Right lung (tissue), 2 donors: ENCODE measurements at regions not wholly inside any gene's neighbourhood (a gene's known extent, or its start where the extent isn't known, plus 50 kb on each side); places are given as distances from the start of the nearest gene placed in this dataset.
A peak's percentile ranks its signal among the peaks of the same experiment; 100 is the strongest.

ENCODE experiments used
- DNase-seq, 2 donors: peaks; one replicate each; pipeline ENCODE4 v3.0.0-alpha.2; 2013

DNA sequence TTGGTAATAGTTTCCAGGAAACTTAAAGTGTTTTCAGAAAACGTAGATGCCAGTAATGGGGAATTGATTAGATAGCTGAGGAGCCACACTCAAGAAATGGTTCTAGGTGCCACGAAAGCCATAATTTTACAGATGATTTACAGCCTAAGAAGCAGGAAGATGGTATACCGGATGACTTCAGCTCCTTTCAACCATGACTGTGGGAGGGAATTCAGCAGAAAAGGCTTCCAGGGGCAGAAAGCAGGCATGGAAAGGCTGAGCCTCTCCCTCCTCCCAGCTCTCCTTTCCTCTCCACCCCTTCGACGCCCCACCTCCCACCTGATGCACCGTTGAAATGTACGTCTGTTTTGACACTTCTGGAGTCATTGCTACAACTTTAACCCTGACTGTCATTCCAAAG lies 68.6 kb upstream of the SMIM21 start:
- DNase-seq, result no peak

DNA sequence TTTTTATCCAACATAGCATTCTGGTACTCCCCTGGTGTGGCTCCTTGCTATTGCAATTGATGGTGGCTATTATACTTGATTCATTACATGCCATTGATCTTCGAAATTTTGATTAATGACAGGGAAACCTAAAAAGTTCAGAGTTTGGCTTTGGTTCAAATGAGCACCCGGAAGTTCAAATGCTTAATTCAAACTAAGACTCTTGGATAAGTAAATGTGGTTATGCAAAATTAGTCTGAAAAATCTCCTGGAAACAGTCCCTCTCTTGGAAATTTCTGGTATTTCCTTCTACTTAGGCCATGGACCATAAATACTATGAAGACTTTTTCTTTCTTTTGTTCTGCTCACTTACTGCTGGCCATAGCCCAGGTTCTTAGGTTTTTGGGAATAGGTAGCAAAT lies 65.3 kb upstream of the SMIM21 start:
- no peak for DNase-seq

DNA sequence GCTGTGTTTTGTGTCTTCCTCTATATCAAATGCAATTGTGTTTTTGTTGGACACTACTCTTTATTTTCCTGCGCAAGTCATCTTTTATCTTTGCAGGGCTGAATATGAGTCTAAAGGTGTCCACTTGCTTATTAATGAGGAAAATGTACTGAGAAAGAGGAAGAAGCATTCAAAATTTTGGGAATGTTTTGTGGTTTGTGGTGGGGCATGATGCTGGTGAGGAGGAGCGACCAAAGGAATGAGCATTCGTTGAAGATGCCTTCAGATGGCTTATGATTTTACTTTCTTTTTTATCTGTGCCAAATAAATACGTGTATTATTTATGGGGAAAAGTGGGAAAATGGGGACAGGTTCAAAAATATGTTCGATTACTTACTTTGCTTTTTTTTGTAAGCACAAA lies 63.9 kb upstream of the SMIM21 start:
- DNase-seq, result no peak

DNA sequence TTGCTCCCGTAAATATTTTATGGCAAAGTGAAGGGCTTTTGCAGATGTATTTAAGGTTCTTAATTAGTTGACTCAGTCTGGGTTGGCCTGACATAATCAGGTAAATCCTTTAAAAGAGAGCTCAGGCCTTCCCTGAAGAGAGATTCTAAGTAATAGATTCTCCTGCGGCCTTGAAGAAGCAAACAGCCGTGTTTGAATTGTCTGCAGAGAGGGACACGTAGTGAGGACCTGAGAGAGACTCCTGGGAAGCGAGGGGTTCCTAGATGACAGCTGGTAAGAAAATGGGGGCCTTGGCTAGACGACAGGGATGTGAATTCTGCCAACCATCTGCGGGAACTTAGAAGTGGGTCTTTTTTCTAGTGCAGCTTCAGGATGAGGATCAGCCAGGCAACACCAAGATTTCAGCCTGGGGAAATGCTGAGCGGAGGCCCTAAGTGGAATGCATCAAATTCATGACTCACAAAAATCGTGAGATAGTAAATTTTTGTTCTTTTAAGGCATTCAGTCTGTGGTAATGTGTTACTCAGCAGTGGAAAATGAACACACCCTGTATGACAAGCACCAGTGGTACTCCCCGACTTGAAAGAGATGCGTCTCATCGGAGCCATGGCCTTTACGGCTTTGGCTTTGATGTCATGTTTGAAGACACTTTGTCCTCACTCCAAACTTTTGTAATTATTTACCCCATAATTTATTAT lies 62.1 kb upstream of the SMIM21 start:
- DNase-seq, result no peak

DNA sequence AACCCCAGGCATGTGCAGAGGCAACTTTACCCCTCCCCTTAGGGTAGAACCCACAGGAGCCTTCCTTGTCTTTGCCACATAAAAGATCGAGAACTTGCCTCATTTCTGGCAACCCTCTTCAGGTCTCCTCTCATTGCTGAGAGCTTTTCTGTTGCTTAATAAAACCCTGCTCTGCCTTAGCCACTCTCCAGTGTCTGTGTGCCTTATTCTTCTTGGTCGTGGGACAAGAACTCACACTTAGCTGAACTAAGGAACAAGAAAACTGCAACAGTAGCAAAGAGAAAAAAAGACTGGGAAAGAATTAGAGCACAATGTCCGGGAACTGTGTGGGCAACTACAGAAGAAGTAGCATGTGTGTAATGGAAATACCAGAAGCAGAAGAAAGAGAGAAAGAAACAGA lies 56.2 kb upstream of the SMIM21 start:
- no peak for DNase-seq

DNA sequence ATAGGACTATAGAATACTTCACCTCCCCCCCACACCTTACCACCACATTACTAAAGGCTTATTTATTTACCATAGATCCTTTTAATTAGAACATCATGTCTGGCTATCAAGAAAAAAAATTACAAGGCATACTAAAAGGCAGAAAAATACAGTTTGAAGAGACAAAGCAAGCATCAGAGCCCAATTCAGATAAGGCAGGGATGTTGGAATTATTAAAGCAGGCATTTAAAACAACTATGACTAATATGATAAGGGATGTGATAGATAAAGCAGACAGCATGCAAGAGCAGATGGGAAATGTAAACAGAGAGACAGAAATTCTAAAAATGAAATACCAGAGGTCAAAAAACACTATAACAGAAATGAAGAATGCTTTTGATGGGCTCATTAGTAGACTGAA lies 55.4 kb upstream of the SMIM21 start:
- DNase-seq, result no peak

DNA sequence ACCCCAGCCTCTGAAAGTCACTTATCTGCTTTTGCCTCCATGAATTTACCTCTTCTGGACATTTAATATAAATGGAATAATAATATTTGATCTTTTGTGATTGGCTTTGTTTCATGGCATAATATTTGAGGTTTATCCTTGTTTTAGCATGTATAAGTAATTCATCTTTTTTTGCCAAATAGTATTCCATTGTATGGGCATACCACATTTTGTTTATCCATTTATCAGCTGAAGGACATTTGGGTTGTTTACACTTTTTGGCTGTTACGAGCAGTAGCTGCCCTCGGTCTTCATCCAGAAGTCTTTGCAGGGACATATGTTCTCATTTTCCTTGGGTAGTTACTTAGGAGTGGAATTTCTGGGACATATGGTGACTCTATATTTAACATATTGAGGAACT lies 53.0 kb upstream of the SMIM21 start:
- no peak for DNase-seq

DNA sequence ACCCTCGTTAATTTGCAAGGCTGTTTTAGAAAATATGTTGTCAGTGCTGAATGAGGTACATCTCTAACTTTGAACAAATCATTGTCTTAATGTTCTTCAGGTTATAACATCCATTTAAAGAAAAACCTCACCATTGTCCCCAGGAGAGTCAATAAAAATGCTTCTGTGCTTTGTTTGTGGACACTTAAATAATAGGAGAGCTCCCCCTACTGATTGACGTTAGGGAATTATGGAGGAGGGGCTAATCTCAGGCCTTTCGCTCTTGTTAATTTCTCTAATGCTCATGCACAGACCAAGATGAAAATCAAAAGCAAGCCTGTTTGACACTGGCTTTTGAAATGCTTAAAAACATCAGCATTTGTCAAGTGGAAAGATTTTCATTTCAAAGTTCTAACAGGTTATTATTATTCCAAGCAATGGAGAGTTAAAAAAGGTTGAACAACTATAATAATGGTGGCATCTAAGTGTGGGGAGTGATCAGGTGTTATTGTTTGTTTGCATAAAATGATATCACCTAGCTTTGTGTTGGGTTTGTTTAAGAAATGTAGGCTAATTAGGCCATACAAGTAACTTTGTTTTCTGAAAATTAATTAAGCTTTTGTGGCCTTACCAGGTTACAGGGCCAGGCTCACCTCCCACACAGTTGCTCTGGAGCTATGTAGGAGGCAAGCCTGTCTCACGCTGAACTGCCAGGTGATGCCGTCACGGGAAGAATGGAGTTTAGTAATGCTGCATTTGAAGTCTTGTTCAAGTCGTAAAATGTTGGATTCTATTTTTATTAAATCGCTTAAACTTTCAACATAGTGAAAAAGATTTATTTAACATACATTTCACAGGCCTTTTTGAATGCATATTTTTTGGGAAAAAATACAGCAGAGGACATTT lies 51.7 kb upstream of the SMIM21 start:
- DNase-seq, result peak; percentile 42 to 48

DNA sequence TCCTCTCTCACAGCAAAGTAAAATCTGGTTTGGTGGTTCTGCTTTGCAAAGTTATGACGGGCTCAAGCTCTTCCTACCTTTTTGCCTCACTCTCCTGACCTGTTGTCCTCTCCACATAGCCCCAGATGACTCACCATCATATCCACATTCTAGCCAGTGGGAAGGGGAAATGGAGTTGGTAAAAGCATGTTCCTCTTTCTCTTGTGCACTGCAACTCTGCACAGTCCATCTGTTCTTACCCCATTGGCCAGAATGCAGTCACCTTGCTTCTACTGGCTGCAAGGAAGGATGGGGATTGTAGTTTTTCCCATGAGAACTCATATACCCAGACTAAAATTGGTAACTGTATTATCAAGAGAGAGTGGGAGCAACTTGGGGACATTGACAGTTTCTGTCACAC lies 50.4 kb upstream of the SMIM21 start:
- DNase-seq, result no peak
